Ovary (tissue), 7 donors: ENCODE measurements at regions not wholly inside any gene's neighbourhood (a gene's known extent, or its start where the extent isn't known, plus 50 kb on each side); places are given as distances from the start of the nearest gene placed in this dataset.

Experiments used
- DNase-seq, 5 donors: peaks; one replicate each; pipeline ENCODE4 v3.0.0-alpha.2; 2019 to 2020
- H3K27ac ChIP-seq, 2 donors: fragments of 200-600 bp; one replicate each; pipeline versions ENCODE4 v1.5.1 to v1.8.0; 2019 to 2022
- H3K27me3 ChIP-seq: fragments of 200-600 bp; one replicate; pipeline ENCODE4 v1.8.0; 2022
- H3K36me3 ChIP-seq: fragments of 200-600 bp; sonication (generic); one replicate; pipeline ENCODE4 v1.5.1; 2019
- H3K4me1 ChIP-seq: one replicate; pipeline ENCODE4 v1.8.1; 2013; ENCODE audit warnings: mild to moderate bottlenecking, moderate library complexity; ENCODE audit not compliant: insufficient read depth
- H3K4me3 ChIP-seq: fragments of 200-600 bp; sonication (generic); one replicate; pipeline ENCODE4 v1.5.1; 2017
- H3K9me3 ChIP-seq, 2 donors: fragments of 200-600 bp in 1 of 2; sonication (generic) in 1 of 2; one replicate each; pipeline versions ENCODE4 v1.5.1 to v1.8.1; 2013 to 2019; ENCODE audit warnings: mild to moderate bottlenecking in 1 of 2, moderate library complexity in 1 of 2
- EP300 ChIP-seq: sonication (generic); formaldehyde crosslinking; IDR thresholded peaks from one replicate; pipeline ENCODE4 v1.6.1; 2017; ENCODE audit warnings: antibody characterized with exemption
- POLR2A ChIP-seq: fragments of 450-650 bp; IDR thresholded peaks from one replicate; pipeline ENCODE4 v1.6.1; 2017; ENCODE audit warnings: antibody characterized with exemption, mild to moderate bottlenecking, moderate library complexity
- WGBS, 3 donors: extraction: QIAGEN DNeasy Blood & Tissue Kit in 1 of 3; methylation state at CpG; one replicate each; pipeline versions ENCODE4 v1.1.5 to v1.1.7; 2013 to 2017; 5-methylcytosine and 5-hydroxymethylcytosine counted together
- intact Hi-C, 4 donors: fragments of 100-400 bp; cut with DNase I; formaldehyde crosslinking; loops; one replicate each; pipeline versions ENCODE4 v1.11.0 to v1.15.1; 2022 to 2023
- TF ChIP-seq, protein P1 (sequence below), 3 donors: fragments of 450-650 bp in 2 of 3; fragments of 200-600 bp in 1 of 3; IDR thresholded peaks; one replicate each; pipeline versions ENCODE4 v1.5.1 to v1.8.0; 2016 to 2022; ENCODE audit warnings: antibody characterized with exemption in 3 of 3, mild to moderate bottlenecking in 1 of 3
- donor health status: DM: no; HTN: no; CAD: no; lungs with moderate emphysema.
- donor health status: DM: no; HTN: no; CAD: no.
- donor health status: Bipolar disorder and iron deficiency.
- donor health status: DM: no; HTN: no; CAD: no.
- donor health status: DM: yes; HTN: yes; CAD: no.

DNA sequence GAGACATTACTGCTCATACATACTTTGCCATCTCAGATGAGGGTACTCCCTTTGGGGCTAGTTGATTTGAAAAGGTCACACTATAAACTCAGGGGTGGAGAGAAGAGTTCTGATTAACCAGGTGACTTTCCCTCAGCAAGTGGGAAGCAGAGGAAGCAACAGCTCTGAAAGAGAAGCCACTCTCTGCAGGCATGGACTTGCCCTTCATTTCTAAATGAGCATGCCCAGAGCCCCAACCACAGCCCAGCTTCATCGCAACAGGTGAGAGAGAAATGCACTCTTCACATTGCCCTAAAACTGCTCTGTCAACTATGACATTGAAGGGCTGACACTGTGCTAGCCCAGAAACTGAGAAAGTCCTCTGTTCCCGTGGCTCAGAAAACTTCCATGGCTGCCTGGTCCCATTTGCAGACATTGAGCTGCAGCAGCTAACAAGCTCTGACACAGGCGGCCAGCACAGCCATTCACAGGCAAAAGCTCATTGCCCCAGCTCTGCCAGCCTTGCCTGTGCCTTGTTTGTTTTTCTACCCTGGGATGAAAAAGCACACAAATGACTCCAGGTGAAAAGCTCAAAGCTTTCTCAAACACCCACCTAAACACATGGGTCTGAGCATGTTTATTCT, 419.8 kb upstream of the DYNLRB2 start:
- intact Hi-C loops = loop anchor here in 1 of 4 donors (2.0 kb wide), 1 partner anchor 32 kb away; no protein-coding TSS in a partner anchor
- WGBS, 3 donors = 86 to 95% (median 92%) methylated on average over 3 of the region's 3 CpGs
- Histone ChIP-seq H3K36me3 (no peaks in the 10 kb centered on the region), H3K4me3 (no peak overlapping the region), H3K27ac (no peak overlapping the region), H3K27me3 (no peaks in the 10 kb centered on the region), H3K9me3 (no peaks in the 10 kb centered on the region), H3K4me1 (peaks cover 10% of the 10 kb centered on the region)
- no peak for DNase-seq
- TF ChIP-seq, protein P1, sequence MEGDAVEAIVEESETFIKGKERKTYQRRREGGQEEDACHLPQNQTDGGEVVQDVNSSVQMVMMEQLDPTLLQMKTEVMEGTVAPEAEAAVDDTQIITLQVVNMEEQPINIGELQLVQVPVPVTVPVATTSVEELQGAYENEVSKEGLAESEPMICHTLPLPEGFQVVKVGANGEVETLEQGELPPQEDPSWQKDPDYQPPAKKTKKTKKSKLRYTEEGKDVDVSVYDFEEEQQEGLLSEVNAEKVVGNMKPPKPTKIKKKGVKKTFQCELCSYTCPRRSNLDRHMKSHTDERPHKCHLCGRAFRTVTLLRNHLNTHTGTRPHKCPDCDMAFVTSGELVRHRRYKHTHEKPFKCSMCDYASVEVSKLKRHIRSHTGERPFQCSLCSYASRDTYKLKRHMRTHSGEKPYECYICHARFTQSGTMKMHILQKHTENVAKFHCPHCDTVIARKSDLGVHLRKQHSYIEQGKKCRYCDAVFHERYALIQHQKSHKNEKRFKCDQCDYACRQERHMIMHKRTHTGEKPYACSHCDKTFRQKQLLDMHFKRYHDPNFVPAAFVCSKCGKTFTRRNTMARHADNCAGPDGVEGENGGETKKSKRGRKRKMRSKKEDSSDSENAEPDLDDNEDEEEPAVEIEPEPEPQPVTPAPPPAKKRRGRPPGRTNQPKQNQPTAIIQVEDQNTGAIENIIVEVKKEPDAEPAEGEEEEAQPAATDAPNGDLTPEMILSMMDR (IDR thresholded peaks at IDR 0.05) = no peak
- TF ChIP-seq POLR2A (no peak), EP300 (no peak)

DNA sequence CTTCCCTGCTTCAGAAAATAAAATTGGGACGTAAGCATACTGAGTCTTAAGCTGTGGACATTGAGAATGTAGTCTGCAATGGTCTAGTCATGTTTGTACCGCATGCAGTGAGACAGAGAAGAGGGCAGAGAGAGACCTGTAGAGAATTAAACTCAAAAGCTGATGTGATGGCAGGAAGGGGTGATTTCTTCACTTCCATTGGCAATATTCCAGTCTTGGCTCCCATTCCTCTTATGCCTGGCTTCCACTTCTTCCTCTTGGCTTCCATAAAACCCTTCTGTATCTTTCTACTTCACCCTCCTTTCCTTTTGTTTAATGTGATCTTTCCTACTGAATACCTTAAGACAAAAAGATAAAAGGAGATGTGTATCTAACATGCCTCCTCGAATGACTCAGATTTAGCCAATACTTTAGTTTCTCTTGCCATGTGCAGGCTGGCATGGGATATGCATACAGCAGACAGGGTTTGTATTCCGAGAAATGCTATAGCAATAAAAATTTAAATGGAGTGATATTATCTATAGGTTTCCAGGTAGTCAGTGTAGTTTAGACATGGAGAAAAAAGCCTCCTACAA, 423.1 kb upstream of the DYNLRB2 start:
- intact Hi-C loops = no loop called here

DNA sequence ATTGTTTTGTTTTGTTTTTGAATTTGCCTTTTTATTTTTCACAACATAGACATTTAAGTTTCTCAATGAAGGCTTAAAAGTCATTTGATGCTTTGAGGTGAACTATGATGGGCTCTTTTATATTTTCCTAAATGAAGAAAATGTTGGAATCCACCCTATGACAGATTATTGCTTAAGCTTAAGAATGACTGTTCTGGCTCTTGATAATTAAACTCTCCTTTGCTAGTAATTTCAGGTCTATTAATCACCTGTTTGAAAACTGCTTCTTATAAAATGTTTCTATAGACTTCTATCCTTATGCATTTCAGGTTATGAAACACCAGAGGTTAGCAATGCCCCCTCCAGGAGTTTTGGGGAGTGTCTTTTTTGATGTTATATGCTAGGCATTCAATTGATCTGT, 424.1 kb upstream of the DYNLRB2 start:
- DNase-seq = no peak
- H3K27me3 ChIP-seq = no peaks in the 10 kb centered on the region
- peaks cover 5% of the 10 kb centered on the region for H3K4me1 ChIP-seq
- no peaks in the 10 kb centered on the region for H3K9me3 ChIP-seq
- no peak overlapping the region for H3K27ac ChIP-seq
- intact Hi-C loops = no loop called here
- no peak overlapping the region for H3K4me3 ChIP-seq
- H3K36me3 ChIP-seq = no peaks in the 10 kb centered on the region
- TF ChIP-seq POLR2A (no peak), EP300 (no peak)

More for the DNA sequence above, 423.1 kb upstream of the DYNLRB2 start:
- no peak for DNase-seq
- TF ChIP-seq, protein P1 (IDR thresholded peaks at IDR 0.05) = no peak
- TF ChIP-seq EP300 = no peak
- no peak for TF ChIP-seq POLR2A
- H3K4me1 ChIP-seq = peaks cover 9% of the 10 kb centered on the region
- H3K27ac ChIP-seq = no peak overlapping the region
- H3K9me3 ChIP-seq = no peaks in the 10 kb centered on the region
- 80 to 97% (median 92%) methylated on average over 4 of the region's 4 CpGs for WGBS, 3 donors
- no peaks in the 10 kb centered on the region for H3K36me3 ChIP-seq
- no peak overlapping the region for H3K4me3 ChIP-seq
- no peaks in the 10 kb centered on the region for H3K27me3 ChIP-seq

DNA sequence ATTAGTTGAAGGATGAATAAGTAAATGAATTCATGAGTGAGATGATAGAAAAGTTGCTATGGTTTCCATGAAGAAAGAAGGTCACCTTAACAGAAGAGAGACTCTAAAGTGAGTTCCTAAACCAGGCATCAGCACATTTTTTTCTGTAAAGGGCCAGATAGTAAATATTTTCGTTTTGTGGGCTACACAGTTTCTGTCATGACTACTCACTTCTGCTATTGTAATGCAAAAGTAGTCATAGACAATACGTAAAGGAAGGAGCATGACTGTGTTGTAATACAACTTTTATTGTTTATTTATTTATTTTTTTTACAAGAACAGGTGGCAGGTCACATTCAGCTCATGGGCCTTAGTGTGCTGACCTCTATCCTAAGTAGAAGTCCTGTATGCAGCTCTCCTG, 426.1 kb upstream of the DYNLRB2 start:
- DNase-seq = no peak
- 33 to 45% (median 40%) methylated on average over 2 of the region's 2 CpGs for WGBS, 3 donors
- intact Hi-C loops = no loop called here
- H3K27ac ChIP-seq = no peak overlapping the region
- peaks cover 5% of the 10 kb centered on the region for H3K4me1 ChIP-seq
- TF ChIP-seq EP300 (no peak), POLR2A (no peak)
- TF ChIP-seq, protein P1 (IDR thresholded peaks at IDR 0.05) = no peak
- no peak overlapping the region for H3K4me3 ChIP-seq
- no peaks in the 10 kb centered on the region for H3K9me3 ChIP-seq
- H3K27me3 ChIP-seq = no peaks in the 10 kb centered on the region
- H3K36me3 ChIP-seq = no peaks in the 10 kb centered on the region

DNA sequence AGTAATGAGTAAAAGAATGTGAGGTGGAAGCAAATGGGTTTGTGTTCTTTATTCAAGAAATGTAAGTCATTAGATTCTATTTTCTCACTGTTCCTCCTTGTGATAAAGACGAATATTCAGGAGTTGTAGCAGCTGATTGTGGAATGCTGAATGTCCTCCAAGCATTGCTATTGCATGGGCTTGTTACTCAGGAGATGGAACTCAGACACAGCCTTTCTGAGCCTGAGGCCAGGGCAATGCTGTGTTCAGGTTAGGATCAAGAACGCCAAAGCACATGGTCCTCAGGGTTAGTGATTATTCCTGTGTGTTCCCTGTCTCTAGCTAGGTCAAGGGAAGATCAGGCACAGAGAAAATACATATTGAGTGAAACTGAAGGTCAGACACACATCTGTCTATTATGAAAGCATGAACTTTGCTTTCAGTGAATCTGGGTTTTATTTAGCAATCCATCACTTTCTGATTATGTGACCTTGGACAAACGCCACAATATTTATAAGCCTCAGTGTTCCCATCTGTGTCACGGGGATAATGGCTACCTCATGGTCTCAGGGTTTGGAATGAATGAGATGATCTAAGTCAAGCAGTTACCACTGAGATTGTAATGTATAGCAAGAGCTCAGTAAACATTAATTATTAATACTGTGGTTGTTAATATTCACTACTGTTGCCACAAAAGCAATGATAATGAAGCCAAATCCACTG, 426.8 kb upstream of the DYNLRB2 start:
- TF ChIP-seq, protein P1 (IDR thresholded peaks at IDR 0.05) = no peak
- TF ChIP-seq POLR2A (no peak), EP300 (no peak)
- Histone ChIP-seq H3K9me3 (no peaks in the 10 kb centered on the region), H3K4me1 (peaks cover 5% of the 10 kb centered on the region), H3K36me3 (no peaks in the 10 kb centered on the region), H3K4me3 (no peak overlapping the region), H3K27me3 (no peaks in the 10 kb centered on the region), H3K27ac (no peak overlapping the region)
- intact Hi-C loops = no loop called here
- WGBS, 3 donors = 6 to 25% (median 10%) methylated on average over 4 of the region's 4 CpGs
- DNase-seq = peak in 2 of 5 donors; percentile 16 to 23
